HPDE6-E6E7 (cell line): ENCODE measurements at regions not wholly inside any gene's neighbourhood (a gene's known extent, or its start where the extent isn't known, plus 50 kb on each side); places are given as distances from the start of the nearest gene placed in this dataset.

Source experiments
- DNase-seq: peaks from one replicate; pipeline ENCODE4 v3.0.0; 2011; ENCODE audit warnings: missing footprints; ENCODE audit errors: extremely low spot score

- no peak for DNase-seq
Observed at GRCh38 chr1:218636548-218636947, 291.4 kb downstream of the TGFB2 start.

GRCh38 chr1:218640173-218640572, 295.0 kb downstream of the TGFB2 start:
- DNase-seq = no peak

GRCh38 chr1:218642033-218642948, 297.2 kb downstream of the TGFB2 start:
- DNase-seq = no peak

GRCh38 chr1:218643281-218643680, 298.1 kb downstream of the TGFB2 start:
- DNase-seq = no peak

GRCh38 chr1:218643926-218644325, 298.8 kb downstream of the TGFB2 start:
- DNase-seq = no peak

GRCh38 chr1:218646288-218646687, 301.2 kb downstream of the TGFB2 start:
- no peak for DNase-seq

- DNase-seq = no peak
Observed at GRCh38 chr1:218656301-218657037, 311.3 kb downstream of the TGFB2 start.

- DNase-seq = no peak
Observed at GRCh38 chr1:218658269-218658668, 313.1 kb downstream of the TGFB2 start.

- peak; percentile 49 for DNase-seq
Observed at GRCh38 chr1:218658899-218659298, 313.8 kb downstream of the TGFB2 start.

GRCh38 chr1:218659911-218660677, 315.0 kb downstream of the TGFB2 start:
- no peak for DNase-seq

- DNase-seq = peak; percentile 56
Observed at GRCh38 chr1:218660678-218661053, 315.5 kb downstream of the TGFB2 start.

GRCh38 chr1:218661411-218661810, 316.3 kb downstream of the TGFB2 start:
- DNase-seq = no peak

GRCh38 chr1:218664385-218665170, 319.4 kb downstream of the TGFB2 start:
- peak; percentile 33 for DNase-seq

GRCh38 chr1:218665221-218665620, 320.1 kb downstream of the TGFB2 start:
- DNase-seq = no peak

- no peak for DNase-seq
Observed at GRCh38 chr1:218666263-218666662, 321.1 kb downstream of the TGFB2 start.

- no peak for DNase-seq
Observed at GRCh38 chr1:218667781-218668516, 322.8 kb downstream of the TGFB2 start.

- no peak for DNase-seq
Observed at GRCh38 chr1:218669431-218669830, 324.3 kb downstream of the TGFB2 start.

GRCh38 chr1:218670875-218671274, 325.7 kb downstream of the TGFB2 start:
- DNase-seq = no peak

- no peak for DNase-seq
Observed at GRCh38 chr1:218671573-218671972, 326.4 kb downstream of the TGFB2 start.

- no peak for DNase-seq
Observed at GRCh38 chr1:218673170-218673569, 328.0 kb downstream of the TGFB2 start.
